PC-3 (cell line): ENCODE measurements at regions not wholly inside any gene's neighbourhood (a gene's known extent, or its start where the extent isn't known, plus 50 kb on each side); places are given as distances from the start of the nearest gene placed in this dataset.

ENCODE experiments used
- ATAC-seq: fragments of 200-7000 bp; cut with Tn5 transposase; 2 replicates; pipeline ENCODE4 v1.9.1; 2020; ENCODE audit warnings: mild to moderate bottlenecking, moderate library complexity
- BruUV-seq: library from RNA; stranded (reverse); fragments of 400-500 nt; replicated peaks from 2 replicates; lab custom pipeline; 2021; lab: Mats Ljungman, UMichigan
- CTCF ChIA-PET: fragments of 300-600 bp; sonication (Branson Sonifier 250); formaldehyde crosslinking; loops from one replicate; lab custom pipeline; 2022; ENCODE audit warnings: antibody characterized with exemption; lab: Charles Lee
- POLR2A ChIA-PET: fragments of 300-600 bp; sonication (Branson Sonifier 250); formaldehyde crosslinking; loops from one replicate; lab custom pipeline; 2022; ENCODE audit warnings: antibody characterized with exemption; ENCODE audit not compliant: unreplicated experiment; lab: Charles Lee
- DNase-seq: peaks from one replicate; pipeline ENCODE4 v3.0.0-alpha.2; 2015
- H2AFZ ChIP-seq: fragments of 300-600 bp; sonication (generic); 2 replicates; pipeline ENCODE4 v1.6.0; 2016; ENCODE audit warnings: antibody characterized with exemption, low read length
- H3F3A ChIP-seq: fragments of 300-600 bp; sonication (generic); one replicate; pipeline ENCODE4 v1.6.0; 2017; ENCODE audit warnings: antibody characterized with exemption, low read length, control low read depth, mild to moderate bottlenecking; ENCODE audit not compliant: unreplicated experiment
- H3K27ac ChIP-seq: fragments of 300-600 bp; sonication (generic); 2 replicates; pipeline ENCODE4 v1.5.1; 2016; ENCODE audit warnings: mild to moderate bottlenecking, low read length
- H3K27me3 ChIP-seq: fragments of 300-600 bp; sonication (generic); 2 replicates; pipeline ENCODE4 v1.6.1; 2016; ENCODE audit warnings: low read length, mixed read lengths
- H3K36me3 ChIP-seq: fragments of 300-600 bp; sonication (generic); 2 replicates; pipeline ENCODE4 v1.6.1; 2016; ENCODE audit warnings: low read depth, mixed run types, low read length, mixed read lengths
- H3K4me1 ChIP-seq: fragments of 300-600 bp; sonication (generic); 2 replicates; pipeline ENCODE4 v1.5.1; 2016; ENCODE audit warnings: low read length; ENCODE audit not compliant: insufficient read depth
- H3K4me2 ChIP-seq: fragments of 300-600 bp; sonication (generic); 2 replicates; pipeline ENCODE4 v1.6.0; 2016; ENCODE audit warnings: low read length
- H3K4me3 ChIP-seq: fragments of 300-600 bp; sonication (generic); 2 replicates; pipeline ENCODE4 v1.5.1; 2016; ENCODE audit warnings: mild to moderate bottlenecking, low read length, mixed read lengths
- H3K79me2 ChIP-seq: fragments of 300-600 bp; sonication (generic); 2 replicates; pipeline ENCODE4 v1.6.1; 2017; ENCODE audit warnings: low read length, mixed read lengths
- H3K9ac ChIP-seq: fragments of 300-600 bp; sonication (generic); 2 replicates; pipeline ENCODE4 v1.6.0; 2016; ENCODE audit warnings: mild to moderate bottlenecking, low read length
- H3K9me2 ChIP-seq: fragments of 300-600 bp; sonication (generic); replicated peaks from 2 replicates; pipeline ENCODE4 v1.6.1; 2016; ENCODE audit warnings: mixed run types, low read length, mixed read lengths
- H3K9me3 ChIP-seq: fragments of 300-600 bp; sonication (generic); 2 replicates; pipeline ENCODE4 v1.6.1; 2016; ENCODE audit warnings: low read length, mixed read lengths
- H4K20me1 ChIP-seq: fragments of 300-600 bp; sonication (generic); 2 replicates; pipeline ENCODE4 v1.6.1; 2016; ENCODE audit warnings: low read length, mixed read lengths
- EZH2 ChIP-seq: fragments of 300-600 bp; sonication (generic); IDR thresholded peaks from one replicate; pipeline ENCODE4 v1.6.1; 2017; ENCODE audit warnings: antibody characterized with exemption, mild to moderate bottlenecking, low read length; ENCODE audit not compliant: unreplicated experiment
- EZH2phosphoT487 ChIP-seq: fragments of 300-600 bp; sonication (generic); IDR thresholded peaks from 2 replicates; pipeline ENCODE4 v1.6.1; 2018; ENCODE audit warnings: mild to moderate bottlenecking, antibody characterized with exemption, low read length, borderline replicate concordance
- intact Hi-C: fragments of 100-400 bp; cut with micrococcal nuclease; formaldehyde crosslinking; loops from 2 replicates; pipeline ENCODE4 v1.9.0; 2023
- TF ChIP-seq, protein P1 (sequence below): fragments of 300-600 bp; sonication (generic); conservative IDR thresholded peaks from 2 replicates; pipeline ENCODE4 v1.5.1; 2017; ENCODE audit warnings: antibody characterized with exemption, low read depth, mild to moderate bottlenecking, low read length

DNA sequence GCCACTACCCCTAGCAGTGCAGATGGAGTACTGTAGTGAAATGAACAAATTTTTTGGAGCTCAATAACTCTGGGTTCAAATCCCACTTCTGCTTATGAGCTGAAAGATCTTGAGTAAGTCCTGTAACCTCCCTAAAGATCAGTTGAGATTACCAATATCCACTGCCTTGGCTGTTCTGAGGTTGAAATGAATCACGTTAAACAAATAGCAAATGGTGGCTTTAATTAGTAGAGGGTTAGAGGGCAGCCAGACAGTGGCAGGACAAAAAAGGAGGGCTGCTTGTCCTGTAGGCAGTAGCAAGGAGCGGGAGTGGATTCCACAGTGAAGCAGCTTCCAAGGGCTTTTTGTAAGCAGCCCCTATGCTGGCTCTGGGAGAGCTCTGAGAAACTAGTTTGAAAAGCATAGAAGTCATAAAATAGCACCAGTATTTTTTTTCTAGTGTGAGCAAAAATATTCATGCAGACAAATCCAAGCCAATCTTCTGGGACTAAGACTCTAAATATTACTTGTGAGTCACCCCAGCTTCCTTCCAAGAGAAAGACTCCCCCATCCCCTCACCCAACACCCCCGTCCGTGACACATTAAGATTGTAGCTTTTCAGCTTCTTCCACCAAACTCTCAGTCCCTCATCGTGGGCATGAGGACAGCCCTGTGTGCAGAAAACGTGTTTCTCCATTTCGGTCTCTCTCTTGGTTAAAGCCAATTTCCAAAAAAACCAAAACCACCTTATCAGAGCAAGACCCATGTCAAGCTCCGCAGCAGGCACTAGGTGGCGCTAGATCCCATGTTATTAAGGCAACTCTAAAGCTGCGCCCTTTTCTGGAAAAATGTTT is 123.5 kb upstream of the LGALSL start:
- Histone ChIP-seq H2AFZ (peak overlapping the region; percentile 78), H3K4me3 (peak overlapping the region; percentile 61), H3K36me3 (no peaks in the 10 kb centered on the region), H3K27ac (no peak overlapping the region), H3K4me2 (peak overlapping the region; percentile 88), H3K4me1 (peaks cover 32% of the 10 kb centered on the region), H3K79me2 (no peaks in the 10 kb centered on the region), H4K20me1 (no peaks in the 10 kb centered on the region), H3K9me3 (no peaks in the 10 kb centered on the region), H3F3A (no peaks in the 10 kb centered on the region), H3K9ac (no peak overlapping the region), H3K9me2 (no peaks in the 10 kb centered on the region), H3K27me3 (no peaks in the 10 kb centered on the region)
- CTCF ChIA-PET: interaction anchor here (0.5 to 2.3 kb wide), 15 partner anchors 18 to 558 kb away, joined by 3 to 15 read pairs (median 4); no protein-coding TSS in a partner anchor
- intact Hi-C loops: loop anchor here (1.0 to 10.0 kb wide), 6 partner anchors 70 to 558 kb away; partner anchors contain the start of gene LGALSL
- DNase-seq: peak; percentile 87
- peak; percentile 49 for ATAC-seq
- POLR2A ChIA-PET: interaction anchor here (0.5 kb wide), 2 partner anchors 117 to 312 kb away, joined by 3 to 8 read pairs; no protein-coding TSS in a partner anchor
- TF ChIP-seq, protein P1, sequence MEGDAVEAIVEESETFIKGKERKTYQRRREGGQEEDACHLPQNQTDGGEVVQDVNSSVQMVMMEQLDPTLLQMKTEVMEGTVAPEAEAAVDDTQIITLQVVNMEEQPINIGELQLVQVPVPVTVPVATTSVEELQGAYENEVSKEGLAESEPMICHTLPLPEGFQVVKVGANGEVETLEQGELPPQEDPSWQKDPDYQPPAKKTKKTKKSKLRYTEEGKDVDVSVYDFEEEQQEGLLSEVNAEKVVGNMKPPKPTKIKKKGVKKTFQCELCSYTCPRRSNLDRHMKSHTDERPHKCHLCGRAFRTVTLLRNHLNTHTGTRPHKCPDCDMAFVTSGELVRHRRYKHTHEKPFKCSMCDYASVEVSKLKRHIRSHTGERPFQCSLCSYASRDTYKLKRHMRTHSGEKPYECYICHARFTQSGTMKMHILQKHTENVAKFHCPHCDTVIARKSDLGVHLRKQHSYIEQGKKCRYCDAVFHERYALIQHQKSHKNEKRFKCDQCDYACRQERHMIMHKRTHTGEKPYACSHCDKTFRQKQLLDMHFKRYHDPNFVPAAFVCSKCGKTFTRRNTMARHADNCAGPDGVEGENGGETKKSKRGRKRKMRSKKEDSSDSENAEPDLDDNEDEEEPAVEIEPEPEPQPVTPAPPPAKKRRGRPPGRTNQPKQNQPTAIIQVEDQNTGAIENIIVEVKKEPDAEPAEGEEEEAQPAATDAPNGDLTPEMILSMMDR: peak; percentile 96
- TF ChIP-seq EZH2: no peak
- no TSS peak for BruUV-seq

DNA sequence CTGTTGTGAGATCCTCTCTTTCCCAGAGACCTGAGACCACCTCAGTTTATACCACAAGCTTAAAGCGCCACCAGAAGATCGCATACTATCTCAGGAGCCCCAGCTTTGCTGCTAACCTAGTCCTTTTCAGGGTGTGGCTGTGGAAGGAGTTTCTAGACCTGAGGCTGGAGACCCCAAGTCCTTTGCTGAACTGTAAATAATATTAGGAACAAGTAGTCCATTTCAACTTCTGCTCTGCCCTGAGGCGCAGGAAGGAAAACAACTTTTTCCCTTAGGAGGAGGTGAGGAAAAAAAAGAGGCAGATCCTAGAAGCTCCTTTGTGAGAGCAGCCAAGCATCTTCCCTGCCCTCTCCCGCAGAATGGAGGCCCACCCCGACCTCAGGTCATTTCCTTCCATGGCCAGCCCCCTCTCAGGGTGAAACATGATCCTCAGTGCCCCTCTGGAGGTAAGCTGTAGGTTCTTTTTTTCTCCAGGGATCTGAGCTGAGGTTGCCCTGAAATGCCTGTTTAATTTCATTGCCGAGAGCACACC is 122.8 kb upstream of the LGALSL start:
- no peak overlapping the region for H3K4me3 ChIP-seq
- no peaks in the 10 kb centered on the region for H3K79me2 ChIP-seq
- H3K9ac ChIP-seq: no peak overlapping the region
- H3K27ac ChIP-seq: no peak overlapping the region
- H3K9me3 ChIP-seq: no peaks in the 10 kb centered on the region
- ChIA-PET POLR2A (no interaction called here), CTCF (interaction anchor here (0.6 to 2.3 kb wide), 10 partner anchors 19 to 557 kb away, joined by 3 to 15 read pairs (median 4); no protein-coding TSS in a partner anchor)
- H3K9me2 ChIP-seq: no peaks in the 10 kb centered on the region
- no peaks in the 10 kb centered on the region for H4K20me1 ChIP-seq
- intact Hi-C loops: loop anchor here (1.0 to 10.0 kb wide), 6 partner anchors 70 to 558 kb away; partner anchors contain the start of gene LGALSL
- no peaks in the 10 kb centered on the region for H3K27me3 ChIP-seq
- no peaks in the 10 kb centered on the region for H3F3A ChIP-seq
- TF ChIP-seq, protein P1: peak; percentile 20; the same call in 1 of the 2 replicates
- no peak for TF ChIP-seq EZH2phosphoT487
- peak overlapping the region; percentile 88 for H3K4me2 ChIP-seq
- DNase-seq (no peak), ATAC-seq (no peak)
- BruUV-seq: no TSS peak
- H2AFZ ChIP-seq: peak overlapping the region; percentile 78
- H3K4me1 ChIP-seq: peaks cover 39% of the 10 kb centered on the region
- H3K36me3 ChIP-seq: no peaks in the 10 kb centered on the region
